DND-41 (cell line): ENCODE measurements at regions not wholly inside any gene's neighbourhood (a gene's known extent, or its start where the extent isn't known, plus 50 kb on each side); places are given as distances from the start of the nearest gene placed in this dataset.

ENCODE experiments used
- ATAC-seq: fragments of 200-7000 bp; cut with Tn5 transposase; 3 replicates; pipeline ENCODE4 v1.9.1; 2021; ENCODE audit warnings: low read depth; ENCODE audit not compliant: insufficient read depth
- DNase-seq: peaks from one replicate; pipeline ENCODE4 v3.0.0-alpha.2; 2020
- H2AFZ ChIP-seq: 2 replicates; pipeline ENCODE4 v1.6.0; 2012; ENCODE audit warnings: low read depth, low read length
- H3K27ac ChIP-seq: 2 replicates; pipeline ENCODE4 v1.5.1; 2012; ENCODE audit warnings: low read length, inconsistent platforms
- H3K27me3 ChIP-seq: fragments of 200-600 bp; sonication (generic); 2 replicates; pipeline ENCODE4 v1.6.0; 2012; ENCODE audit warnings: low read length, mild to moderate bottlenecking, inconsistent platforms; ENCODE audit not compliant: insufficient read depth, poor library complexity
- H3K36me3 ChIP-seq: 2 replicates; pipeline ENCODE4 v1.5.1; 2012; ENCODE audit warnings: low read length, inconsistent platforms; ENCODE audit not compliant: insufficient read depth
- H3K4me1 ChIP-seq: 2 replicates; pipeline ENCODE4 v1.5.1; 2012; ENCODE audit warnings: mild to moderate bottlenecking, low read length; ENCODE audit not compliant: insufficient read depth
- H3K4me2 ChIP-seq: 2 replicates; pipeline ENCODE4 v1.6.0; 2012; ENCODE audit warnings: mild to moderate bottlenecking, moderate library complexity, low read length, inconsistent platforms; ENCODE audit not compliant: insufficient read depth
- H3K4me3 ChIP-seq, 2 experiments: fragments of 200-600 bp in 1 of 2; shearing (Covaris generic) in 1 of 2; 2 replicates each; pipeline ENCODE4 v1.5.1; 2012 to 2016; ENCODE audit warnings: inconsistent platforms in 2 of 2, low read length in 2 of 2, mild to moderate bottlenecking in 2 of 2, low read depth in 1 of 2, moderate library complexity in 1 of 2
- H3K79me2 ChIP-seq: 2 replicates; pipeline ENCODE4 v1.6.0; 2012; ENCODE audit warnings: low read length, inconsistent platforms; ENCODE audit not compliant: insufficient read depth
- H3K9ac ChIP-seq: 2 replicates; pipeline ENCODE4 v1.6.0; 2012; ENCODE audit warnings: low read depth, mild to moderate bottlenecking, inconsistent platforms, low read length, moderate library complexity
- H3K9me3 ChIP-seq: 2 replicates; pipeline ENCODE4 v1.5.1; 2012; ENCODE audit warnings: low read length, moderate library complexity, mild to moderate bottlenecking, inconsistent platforms; ENCODE audit not compliant: insufficient read depth, severe bottlenecking
- H4K20me1 ChIP-seq: 2 replicates; pipeline ENCODE4 v1.6.0; 2012; ENCODE audit warnings: low read length; ENCODE audit not compliant: insufficient read depth
- CTCF ChIP-seq: IDR thresholded peaks from 2 replicates; pipeline ENCODE4 v1.5.1; 2012; ENCODE audit warnings: borderline replicate concordance, low read length, moderate library complexity, mild to moderate bottlenecking; ENCODE audit not compliant: poor library complexity, severe bottlenecking; ENCODE audit errors: extremely low read depth
- EZH2 ChIP-seq: IDR thresholded peaks from 3 replicates; pipeline ENCODE4 v1.6.1; 2012; ENCODE audit warnings: borderline replicate concordance, low read depth, mild to moderate bottlenecking, moderate library complexity, low read length, inconsistent platforms; ENCODE audit not compliant: severe bottlenecking

GRCh38 chr13:40221460-40222201 is 444.8 kb downstream of the FOXO1 start:
- Histone ChIP-seq H3K9ac (no peak overlapping the region), H3K9me3 (no peaks in the 10 kb centered on the region), H3K27ac (no peak overlapping the region), H3K79me2 (no peaks in the 10 kb centered on the region), H2AFZ (no peak overlapping the region), H4K20me1 (no peaks in the 10 kb centered on the region), H3K4me2 (no peak overlapping the region), H3K36me3 (no peaks in the 10 kb centered on the region), H3K4me3 (no peak overlapping the region), H3K4me1 (no peaks in the 10 kb centered on the region), H3K27me3 (peaks cover 5% of the 10 kb centered on the region)
- TF ChIP-seq CTCF (no peak), EZH2 (no peak)
- peak; percentile 6 for DNase-seq
- peak; percentile 74 for ATAC-seq

- ATAC-seq, result no peak
- no peaks in the 10 kb centered on the region for H4K20me1 ChIP-seq
- H3K27me3 ChIP-seq, result peaks cover 5% of the 10 kb centered on the region
- no peak overlapping the region for H3K27ac ChIP-seq
- no peak overlapping the region for H2AFZ ChIP-seq
- TF ChIP-seq CTCF (no peak), EZH2 (no peak)
- no peak overlapping the region for H3K4me2 ChIP-seq
- no peak overlapping the region for H3K9ac ChIP-seq
- H3K79me2 ChIP-seq, result no peaks in the 10 kb centered on the region
- H3K36me3 ChIP-seq, result no peaks in the 10 kb centered on the region
- DNase-seq, result no peak
- no peaks in the 10 kb centered on the region for H3K4me1 ChIP-seq
- H3K9me3 ChIP-seq, result no peaks in the 10 kb centered on the region
- H3K4me3 ChIP-seq, result no peak overlapping the region
These were observed 442.9 kb downstream of the FOXO1 start for GRCh38 chr13:40223585-40223984.

GRCh38 chr13:40228496-40228895 is 437.9 kb downstream of the FOXO1 start:
- H3K27ac ChIP-seq, result no peak overlapping the region
- no peak for DNase-seq
- no peak overlapping the region for H2AFZ ChIP-seq
- no peak overlapping the region for H3K4me3 ChIP-seq
- no peaks in the 10 kb centered on the region for H3K36me3 ChIP-seq
- no peaks in the 10 kb centered on the region for H4K20me1 ChIP-seq
- ATAC-seq, result no peak
- no peaks in the 10 kb centered on the region for H3K9me3 ChIP-seq
- H3K4me1 ChIP-seq, result no peaks in the 10 kb centered on the region
- no peak overlapping the region for H3K9ac ChIP-seq
- no peak overlapping the region for H3K4me2 ChIP-seq
- H3K27me3 ChIP-seq, result no peaks in the 10 kb centered on the region
- no peak for TF ChIP-seq EZH2
- no peak for TF ChIP-seq CTCF
- H3K79me2 ChIP-seq, result no peaks in the 10 kb centered on the region
